CD4-positive, alpha-beta memory T cell (primary cell): ENCODE measurements at regions not wholly inside any gene's neighbourhood (a gene's known extent, or its start where the extent isn't known, plus 50 kb on each side); places are given as distances from the start of the nearest gene placed in this dataset.

ENCODE experiments used
- CTCF ChIA-PET: fragments of 350-600 bp; sonication (Branson Sonifier 250); formaldehyde crosslinking; loops from one replicate; lab custom pipeline; 2021; ENCODE audit warnings: inconsistent platforms; ENCODE audit not compliant: partially characterized antibody; lab: Charles Lee
- POLR2A ChIA-PET: fragments of 350-600 bp; sonication (Branson Sonifier 250); formaldehyde crosslinking; loops from one replicate; lab custom pipeline; 2021; ENCODE audit not compliant: partially characterized antibody; lab: Charles Lee
- DNase-seq, 5 donors: peaks; one replicate each; pipeline versions ENCODE4 v3.0.0 to v3.0.0-alpha.2; 2020 to 2022; ENCODE audit warnings: mixed read lengths in 1 of 5
- H3K27ac ChIP-seq: one replicate; pipeline ENCODE4 v1.7.0; 2013; ENCODE audit warnings: low read depth, low read length
- H3K27me3 ChIP-seq: 2 replicates; pipeline ENCODE4 v1.7.0; 2013; ENCODE audit warnings: mild to moderate bottlenecking, low read length, moderate library complexity; ENCODE audit not compliant: insufficient read depth
- H3K36me3 ChIP-seq: 2 replicates; pipeline ENCODE4 v1.7.0; 2013; ENCODE audit warnings: mild to moderate bottlenecking, low read length, moderate library complexity; ENCODE audit not compliant: insufficient read depth
- H3K4me1 ChIP-seq: 2 replicates; pipeline ENCODE4 v1.7.0; 2013; ENCODE audit warnings: mild to moderate bottlenecking, low read length, moderate library complexity; ENCODE audit not compliant: insufficient read depth
- H3K4me3 ChIP-seq, 2 donors: one replicate each; pipeline ENCODE4 v1.7.0; 2013; ENCODE audit warnings: low read length in 2 of 2, mild to moderate bottlenecking in 1 of 2
- H3K9me3 ChIP-seq, 2 donors: one replicate each; pipeline ENCODE4 v1.7.0; 2013; ENCODE audit warnings: low read length in 2 of 2, control low read depth in 1 of 2; ENCODE audit not compliant: control insufficient read depth in 1 of 2
- H3K27ac Mint-ChIP-seq, 7 donors: one replicate each; pipeline ENCODE4 v1.8.0; 2020 to 2021; ENCODE audit warnings: mixed read lengths in 7 of 7, mild to moderate bottlenecking in 6 of 7, inconsistent platforms in 3 of 7, moderate library complexity in 3 of 7
- H3K27me3 Mint-ChIP-seq, 2 donors: one replicate each; pipeline ENCODE4 v1.8.0; 2020 to 2021; ENCODE audit warnings: mixed read lengths in 2 of 2
- H3K36me3 Mint-ChIP-seq, 2 donors: one replicate each; pipeline ENCODE4 v1.8.0; 2020 to 2021; ENCODE audit warnings: mixed read lengths in 2 of 2, inconsistent platforms in 1 of 2, mild to moderate bottlenecking in 1 of 2
- H3K4me1 Mint-ChIP-seq, 4 donors: one replicate each; pipeline ENCODE4 v1.8.0; 2020 to 2021; ENCODE audit warnings: mixed read lengths in 4 of 4, mild to moderate bottlenecking in 1 of 4
- H3K4me3 Mint-ChIP-seq, 8 donors: one replicate each; pipeline ENCODE4 v1.8.0; 2020 to 2021; ENCODE audit warnings: mixed read lengths in 8 of 8, mild to moderate bottlenecking in 7 of 8, moderate library complexity in 6 of 8, inconsistent platforms in 3 of 8
- H3K9me3 Mint-ChIP-seq, 8 donors: one replicate each; pipeline ENCODE4 v1.8.0; 2020 to 2021; ENCODE audit warnings: mixed read lengths in 8 of 8, mild to moderate bottlenecking in 5 of 8, inconsistent platforms in 3 of 8, moderate library complexity in 1 of 8
- intact Hi-C: fragments of 100-400 bp; cut with micrococcal nuclease; formaldehyde crosslinking; loops from one replicate; pipeline ENCODE4 v1.15.1; 2023

- no peaks in the 10 kb centered on the region for H3K36me3 ChIP-seq
- no peaks in the 10 kb centered on the region for H3K4me1 Mint-ChIP-seq
- no peaks in the 10 kb centered on the region for H3K9me3 Mint-ChIP-seq
- no peaks in the 10 kb centered on the region for H3K4me1 ChIP-seq
- no peaks in the 10 kb centered on the region for H3K9me3 ChIP-seq
- DNase-seq = no peak
- H3K4me3 ChIP-seq = no peak overlapping the region
- H3K27me3 Mint-ChIP-seq = no peaks in the 10 kb centered on the region
- intact Hi-C loops = no loop called here
- no peak overlapping the region for H3K27ac Mint-ChIP-seq
- no peaks in the 10 kb centered on the region for H3K27me3 ChIP-seq
- peaks cover 0 to 8% of the 10 kb centered on the region in 2 donors for H3K36me3 Mint-ChIP-seq
- ChIA-PET POLR2A (no interaction called here), CTCF (no interaction called here)
- H3K27ac ChIP-seq = no peak overlapping the region
- no peak overlapping the region for H3K4me3 Mint-ChIP-seq
Measured at GRCh38 chr1:201714542-201715329, 114.2 kb upstream of the IPO9 start.

GRCh38 chr1:201715351-201715750 is 113.6 kb upstream of the IPO9 start:
- no peak overlapping the region for H3K27ac ChIP-seq
- intact Hi-C loops = no loop called here
- CTCF ChIA-PET = no interaction called here

GRCh38 chr1:201715801-201716741 is 112.9 kb upstream of the IPO9 start:
- CTCF ChIA-PET = no interaction called here

More at GRCh38 chr1:201715351-201715750, 113.6 kb upstream of the IPO9 start:
- peaks cover 0 to 8% of the 10 kb centered on the region in 2 donors for H3K36me3 Mint-ChIP-seq
- H3K9me3 Mint-ChIP-seq = no peaks in the 10 kb centered on the region
- H3K27ac Mint-ChIP-seq = no peak overlapping the region
- Histone ChIP-seq H3K27me3 (no peaks in the 10 kb centered on the region), H3K4me3 (no peak overlapping the region), H3K4me1 (no peaks in the 10 kb centered on the region), H3K9me3 (no peaks in the 10 kb centered on the region), H3K36me3 (no peaks in the 10 kb centered on the region)
- no peaks in the 10 kb centered on the region for H3K4me1 Mint-ChIP-seq
- POLR2A ChIA-PET = no interaction called here
- DNase-seq = no peak
- no peak overlapping the region for H3K4me3 Mint-ChIP-seq
- no peaks in the 10 kb centered on the region for H3K27me3 Mint-ChIP-seq

GRCh38 chr1:201716742-201717135 is 112.2 kb upstream of the IPO9 start:
- no peak overlapping the region for H3K4me3 ChIP-seq
- Mint-ChIP-seq H3K27ac (no peak overlapping the region), H3K4me1 (no peaks in the 10 kb centered on the region), H3K36me3 (peaks cover 0 to 8% of the 10 kb centered on the region in 2 donors), H3K9me3 (no peaks in the 10 kb centered on the region), H3K4me3 (no peak overlapping the region), H3K27me3 (no peaks in the 10 kb centered on the region)
- intact Hi-C loops = no loop called here
- no peaks in the 10 kb centered on the region for H3K9me3 ChIP-seq
- POLR2A ChIA-PET = no interaction called here
- no peaks in the 10 kb centered on the region for H3K27me3 ChIP-seq
- H3K36me3 ChIP-seq = no peaks in the 10 kb centered on the region
- CTCF ChIA-PET = no interaction called here
- no peak overlapping the region for H3K27ac ChIP-seq
- no peaks in the 10 kb centered on the region for H3K4me1 ChIP-seq
- no peak for DNase-seq

More at GRCh38 chr1:201715801-201716741, 112.9 kb upstream of the IPO9 start:
- H3K27me3 Mint-ChIP-seq = no peaks in the 10 kb centered on the region
- H3K4me3 ChIP-seq = no peak overlapping the region
- H3K4me1 Mint-ChIP-seq = no peaks in the 10 kb centered on the region
- H3K4me1 ChIP-seq = no peaks in the 10 kb centered on the region
- no peaks in the 10 kb centered on the region for H3K27me3 ChIP-seq
- no peaks in the 10 kb centered on the region for H3K36me3 ChIP-seq
- no peak for DNase-seq
- peaks cover 0 to 8% of the 10 kb centered on the region in 2 donors for H3K36me3 Mint-ChIP-seq
- no peaks in the 10 kb centered on the region for H3K9me3 ChIP-seq
- H3K4me3 Mint-ChIP-seq = no peak overlapping the region
- H3K9me3 Mint-ChIP-seq = no peaks in the 10 kb centered on the region
- POLR2A ChIA-PET = no interaction called here
- H3K27ac Mint-ChIP-seq = no peak overlapping the region
- no peak overlapping the region for H3K27ac ChIP-seq
- intact Hi-C loops = no loop called here

GRCh38 chr1:201717286-201717685 is 111.7 kb upstream of the IPO9 start:
- Histone ChIP-seq H3K4me3 (no peak overlapping the region), H3K4me1 (no peaks in the 10 kb centered on the region), H3K36me3 (no peaks in the 10 kb centered on the region), H3K27me3 (no peaks in the 10 kb centered on the region), H3K9me3 (no peaks in the 10 kb centered on the region), H3K27ac (no peak overlapping the region)
- Mint-ChIP-seq H3K27ac (no peak overlapping the region), H3K36me3 (peaks cover 0 to 8% of the 10 kb centered on the region in 2 donors), H3K9me3 (no peaks in the 10 kb centered on the region), H3K4me3 (no peak overlapping the region), H3K27me3 (no peaks in the 10 kb centered on the region), H3K4me1 (no peaks in the 10 kb centered on the region)
- intact Hi-C loops = no loop called here
- ChIA-PET CTCF (interaction anchor here (1.0 kb wide), 1 partner anchor 8 kb away, joined by 4 read pairs; no protein-coding TSS in a partner anchor), POLR2A (no interaction called here)
- no peak for DNase-seq

- H3K4me3 ChIP-seq = no peak overlapping the region
- no peaks in the 10 kb centered on the region for H3K9me3 Mint-ChIP-seq
- H3K27ac ChIP-seq = no peak overlapping the region
- intact Hi-C loops = no loop called here
- no peaks in the 10 kb centered on the region for H3K9me3 ChIP-seq
- no peaks in the 10 kb centered on the region for H3K27me3 Mint-ChIP-seq
- no peaks in the 10 kb centered on the region for H3K4me1 Mint-ChIP-seq
- H3K36me3 Mint-ChIP-seq = peaks cover 0 to 8% of the 10 kb centered on the region in 2 donors
- no peaks in the 10 kb centered on the region for H3K36me3 ChIP-seq
- H3K4me1 ChIP-seq = no peaks in the 10 kb centered on the region
- H3K27me3 ChIP-seq = no peaks in the 10 kb centered on the region
- H3K27ac Mint-ChIP-seq = no peak overlapping the region
- ChIA-PET POLR2A (no interaction called here), CTCF (interaction anchor here (1.0 kb wide), 2 partner anchors 9 kb away, joined by 3 to 4 read pairs; no protein-coding TSS in a partner anchor)
- H3K4me3 Mint-ChIP-seq = no peak overlapping the region
- no peak for DNase-seq
Measured at GRCh38 chr1:201718346-201719202, 110.4 kb upstream of the IPO9 start.
